ENCODE measurements at regions not wholly inside any gene's neighbourhood (a gene's known extent, or its start where the extent isn't known, plus 50 kb on each side); places are given as distances from the start of the nearest gene placed in this dataset.

DNA sequence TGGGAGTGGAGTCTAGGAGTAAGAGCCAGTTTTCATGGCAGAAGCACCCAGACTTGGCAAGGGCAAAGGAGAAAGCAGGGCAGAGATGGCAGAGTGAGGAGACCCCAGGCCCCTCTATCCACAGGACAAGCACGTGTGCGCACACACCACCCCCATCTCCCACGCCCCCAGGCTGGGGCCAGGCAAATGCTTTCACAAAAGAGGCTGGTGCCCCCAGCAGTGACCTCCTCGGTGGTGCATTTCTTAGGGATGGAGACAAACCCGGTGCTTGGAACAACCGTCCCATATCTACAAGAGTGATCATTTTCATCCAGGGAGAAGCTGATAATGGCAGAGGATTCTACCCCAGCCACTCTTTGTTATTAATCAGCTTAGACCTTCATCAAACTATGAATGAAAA lies 62.0 kb downstream of the KCNF1 start:
- H3K79me2 ChIP-seq (replicated peaks; ENCODE audit: insufficient read depth): no peaks in the 10 kb centered on the region
- no peaks in the 10 kb centered on the region for H4K20me1 ChIP-seq (replicated peaks; ENCODE audit: insufficient read depth)
- no peak for DNase-seq (ENCODE audit: low spot score)
- peak; percentile 41 for ATAC-seq
- Mint-ChIP-seq H3K27me3 (ENCODE audit: insufficient read depth, low read depth, poor library complexity) (peaks cover 6% of the 10 kb centered on the region), H3K27ac (no peak overlapping the region), H3K9me3 (peaks cover 4% of the 10 kb centered on the region; the same call in 1 of the 3 replicates), H3K4me3 (no peak overlapping the region), H3K4me1 (peaks cover 44% of the 10 kb centered on the region), H3K36me3 (ENCODE audit: low read depth) (no peaks in the 10 kb centered on the region)
- H3K4me3 ChIP-seq: no peak overlapping the region
- H3K4me1 ChIP-seq (ENCODE audit: insufficient read depth): peaks cover 20% of the 10 kb centered on the region
- H3K4me2 ChIP-seq: no peak overlapping the region
- peak overlapping the region; percentile 69; the same call in 1 of the 2 replicates for H2AFZ ChIP-seq
- no peaks in the 10 kb centered on the region for H3K9me2 ChIP-seq (ENCODE audit: insufficient read depth)
- H3F3A ChIP-seq (replicated peaks; ENCODE audit: low read depth): no peaks in the 10 kb centered on the region
- no peaks in the 10 kb centered on the region for H3K36me3 ChIP-seq (ENCODE audit: insufficient read depth)
- H3K27me3 ChIP-seq (ENCODE audit: insufficient read depth): no peaks in the 10 kb centered on the region
- TF ChIP-seq POLR2AphosphoS5 (IDR thresholded peaks at IDR 0.05; ENCODE audit: low read depth): no peak
- no peak for TF ChIP-seq STAT1 (IDR thresholded peaks at IDR 0.05; ENCODE audit: unreplicated experiment)
- no peak for TF ChIP-seq CREB1 (CRISPR knock-in tag; IDR thresholded peaks at IDR 0.05; ENCODE audit: low read depth)
- TF ChIP-seq ZNF331 (CRISPR knock-in tag; IDR thresholded peaks at IDR 0.05; ENCODE audit: low read depth): no peak
- no peak for TF ChIP-seq JUNB (IDR thresholded peaks at IDR 0.05; ENCODE audit: unreplicated experiment)
- TF ChIP-seq ETS1 (IDR thresholded peaks at IDR 0.05): no peak
- no peak for TF ChIP-seq CTCF (conservative IDR thresholded peaks at IDR 0.05; ENCODE audit: low read depth in 2 of 2)
- no peak for TF ChIP-seq REST (IDR thresholded peaks at IDR 0.05; ENCODE audit: unreplicated experiment)
- TF ChIP-seq ZNF114 (CRISPR knock-in tag; IDR thresholded peaks at IDR 0.05): no peak
- H3K27ac ChIP-seq (ENCODE audit: low read depth): no peak overlapping the region

- Histone ChIP-seq H3K4me1 (ENCODE audit: insufficient read depth) (peaks cover 20% of the 10 kb centered on the region), H2AFZ (0 out of 2 replicates have a peak overlapping the region, but pooled peaks have one; percentile 9), H3K27me3 (ENCODE audit: insufficient read depth) (no peaks in the 10 kb centered on the region), H4K20me1 (replicated peaks; ENCODE audit: insufficient read depth) (no peaks in the 10 kb centered on the region), H3K4me2 (peak overlapping the region; percentile 59; the same call in 1 of the 2 replicates), H3K36me3 (ENCODE audit: insufficient read depth) (no peaks in the 10 kb centered on the region), H3K9me2 (ENCODE audit: insufficient read depth) (no peaks in the 10 kb centered on the region), H3K27ac (ENCODE audit: low read depth) (no peak overlapping the region), H3K4me3 (no peak overlapping the region), H3K79me2 (replicated peaks; ENCODE audit: insufficient read depth) (no peaks in the 10 kb centered on the region), H3F3A (replicated peaks; ENCODE audit: low read depth) (no peaks in the 10 kb centered on the region)
- H3K36me3 Mint-ChIP-seq (ENCODE audit: low read depth): no peaks in the 10 kb centered on the region
- H3K27me3 Mint-ChIP-seq (ENCODE audit: insufficient read depth, low read depth, poor library complexity): peaks cover 9% of the 10 kb centered on the region
- peaks cover 38% of the 10 kb centered on the region for H3K4me1 Mint-ChIP-seq
- peak overlapping the region; percentile 74; the same call in 1 of the 2 replicates for H3K27ac Mint-ChIP-seq
- TF ChIP-seq ZNF331 (CRISPR knock-in tag; IDR thresholded peaks at IDR 0.05; ENCODE audit: low read depth): no peak
- no peak for TF ChIP-seq NANOG (IDR thresholded peaks at IDR 0.05; ENCODE audit: borderline replicate concordance)
- TF ChIP-seq STAT1 (IDR thresholded peaks at IDR 0.05; ENCODE audit: unreplicated experiment): no peak
- TF ChIP-seq JUNB (IDR thresholded peaks at IDR 0.05; ENCODE audit: unreplicated experiment): no peak
- no peak for TF ChIP-seq EZH2 (IDR thresholded peaks at IDR 0.05; ENCODE audit: low read depth, unreplicated experiment)
- no peak for TF ChIP-seq CTCF (conservative IDR thresholded peaks at IDR 0.05; ENCODE audit: low read depth in 2 of 2)
- TF ChIP-seq EZH2phosphoT487 (IDR thresholded peaks at IDR 0.05; ENCODE audit: unreplicated experiment): no peak
- no peak for TF ChIP-seq ETS1 (IDR thresholded peaks at IDR 0.05)
- TF ChIP-seq CREB1 (CRISPR knock-in tag; IDR thresholded peaks at IDR 0.05; ENCODE audit: low read depth): no peak
- peaks cover 4% of the 10 kb centered on the region; the same call in 1 of the 3 replicates for H3K9me3 Mint-ChIP-seq
- peak overlapping the region; percentile 39; the same call in 1 of the 3 replicates for H3K4me3 Mint-ChIP-seq
- DNase-seq (ENCODE audit: low spot score): peak; percentile 18
- ATAC-seq: peak; percentile 16; the same call in 2 of the 3 replicates
Observed at GRCh38 chr2:10977003-10977402, 65.3 kb downstream of the KCNF1 start.

Data from GM23338 (cell line).